Kidney capillary endothelial cell (primary cell): ENCODE measurements at regions not wholly inside any gene's neighbourhood (a gene's known extent, or its start where the extent isn't known, plus 50 kb on each side); places are given as distances from the start of the nearest gene placed in this dataset.
A peak's percentile ranks its signal among the peaks of the same experiment; 100 is the strongest.

Source experiments
- DNase-seq: peaks from one replicate; pipeline ENCODE4 v3.0.0-alpha.2; 2018; ENCODE audit warnings: low spot score

- DNase-seq, result peak; percentile 99
Measured at GRCh38 chr11:103624708-103625623, 411.5 kb upstream of the DDI1 start.

GRCh38 chr11:103625624-103625965, 410.8 kb upstream of the DDI1 start:
- no peak for DNase-seq

- DNase-seq, result no peak
Measured at GRCh38 chr11:103628121-103628520, 408.3 kb upstream of the DDI1 start.

- peak; percentile 82 for DNase-seq
Measured at GRCh38 chr11:103631841-103632240, 404.6 kb upstream of the DDI1 start.

- peak; percentile 71 for DNase-seq
Measured at GRCh38 chr11:103633068-103633788, 403.2 kb upstream of the DDI1 start.

- no peak for DNase-seq
Measured at GRCh38 chr11:103633819-103634590, 402.4 kb upstream of the DDI1 start.

- no peak for DNase-seq
Measured at GRCh38 chr11:103636232-103636631, 400.2 kb upstream of the DDI1 start.

- peak; percentile 69 for DNase-seq
Measured at GRCh38 chr11:103637295-103637694, 399.1 kb upstream of the DDI1 start.

- no peak for DNase-seq
Measured at GRCh38 chr11:103637831-103638230, 398.6 kb upstream of the DDI1 start.

- DNase-seq, result no peak
Measured at GRCh38 chr11:103644676-103645075, 391.8 kb upstream of the DDI1 start.

GRCh38 chr11:103648054-103648453, 388.4 kb upstream of the DDI1 start:
- no peak for DNase-seq

- no peak for DNase-seq
Measured at GRCh38 chr11:103648670-103649400, 387.6 kb upstream of the DDI1 start.

- no peak for DNase-seq
Measured at GRCh38 chr11:103649401-103649895, 387.0 kb upstream of the DDI1 start.

GRCh38 chr11:103650330-103650729, 386.1 kb upstream of the DDI1 start:
- DNase-seq, result no peak

GRCh38 chr11:103651341-103651998, 385.0 kb upstream of the DDI1 start:
- no peak for DNase-seq

- no peak for DNase-seq
Measured at GRCh38 chr11:103652013-103652412, 384.4 kb upstream of the DDI1 start.

- DNase-seq, result no peak
Measured at GRCh38 chr11:103656382-103656781, 380.1 kb upstream of the DDI1 start.

- peak; percentile 56 for DNase-seq
Measured at GRCh38 chr11:103659206-103659618, 377.2 kb upstream of the DDI1 start.

- DNase-seq, result no peak
Measured at GRCh38 chr11:103659743-103660142, 376.7 kb upstream of the DDI1 start.

- DNase-seq, result no peak
Measured at GRCh38 chr11:103661185-103661584, 375.3 kb upstream of the DDI1 start.

- DNase-seq, result no peak
Measured at GRCh38 chr11:103661991-103662390, 374.4 kb upstream of the DDI1 start.
